Kidney tubule cell (primary cell): ENCODE measurements at regions not wholly inside any gene's neighbourhood (a gene's known extent, or its start where the extent isn't known, plus 50 kb on each side); places are given as distances from the start of the nearest gene placed in this dataset.

ENCODE experiments used
- DNase-seq: peaks from one replicate; pipeline ENCODE4 v3.0.0-alpha.2; 2018; ENCODE audit warnings: low spot score

DNA sequence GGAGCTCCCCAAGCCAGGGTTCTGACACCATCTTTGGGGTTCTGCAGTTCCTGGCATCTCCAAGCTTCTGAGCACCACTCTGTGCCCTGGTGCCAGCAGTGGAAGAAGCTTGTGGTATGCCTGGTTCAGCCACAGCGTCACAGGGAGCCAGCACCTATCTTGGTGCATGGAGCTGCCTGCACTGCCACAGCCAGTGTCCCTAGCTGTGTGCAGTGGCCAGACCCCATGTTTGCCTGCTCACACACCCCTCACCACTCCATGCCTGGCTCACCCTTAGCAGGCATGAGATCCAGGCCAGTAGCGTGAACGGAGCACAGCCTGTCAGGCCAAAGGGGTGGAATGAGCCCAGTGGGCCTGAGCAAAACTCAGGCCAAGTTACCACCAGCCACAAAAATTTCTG lies 290.2 kb upstream of the LRATD1 start:
- DNase-seq: no peak

DNA sequence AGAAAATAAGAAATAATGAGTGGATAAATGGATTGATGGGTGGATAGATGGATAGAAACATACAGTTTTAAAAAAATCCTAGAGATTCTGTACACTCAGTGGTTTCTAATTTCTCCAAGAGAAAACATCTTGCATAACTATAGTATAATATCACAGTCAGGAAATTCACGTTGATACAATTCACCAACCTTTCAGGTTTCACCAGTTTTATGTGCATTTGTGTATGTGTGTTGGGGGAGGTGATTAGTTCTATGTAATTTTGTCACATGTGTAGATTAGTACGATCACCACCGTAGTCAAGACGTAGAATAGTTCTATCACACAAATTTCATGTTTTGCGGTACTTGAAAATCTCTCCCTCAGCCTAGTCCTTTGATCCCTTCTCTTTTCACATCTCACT lies 288.2 kb upstream of the LRATD1 start:
- no peak for DNase-seq

DNA sequence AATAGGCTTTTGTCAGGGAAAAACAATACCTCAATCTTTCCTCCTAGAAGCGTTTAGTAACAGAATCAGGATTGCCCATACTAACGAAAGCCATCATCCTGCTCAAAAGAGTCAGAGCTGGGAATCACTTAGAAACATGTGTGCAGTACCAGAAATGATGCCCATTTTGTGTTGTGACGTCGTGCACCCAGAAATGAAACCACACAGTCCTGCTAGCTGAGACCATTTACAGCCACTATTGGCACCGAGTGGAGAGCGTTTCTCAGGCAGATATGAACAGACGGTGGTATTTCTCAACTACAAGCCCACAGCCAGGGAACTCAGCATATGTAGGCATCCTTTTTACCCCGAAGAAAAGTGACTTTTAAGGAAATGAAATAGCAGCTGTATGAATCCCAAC lies 284.3 kb upstream of the LRATD1 start:
- DNase-seq: no peak

DNA sequence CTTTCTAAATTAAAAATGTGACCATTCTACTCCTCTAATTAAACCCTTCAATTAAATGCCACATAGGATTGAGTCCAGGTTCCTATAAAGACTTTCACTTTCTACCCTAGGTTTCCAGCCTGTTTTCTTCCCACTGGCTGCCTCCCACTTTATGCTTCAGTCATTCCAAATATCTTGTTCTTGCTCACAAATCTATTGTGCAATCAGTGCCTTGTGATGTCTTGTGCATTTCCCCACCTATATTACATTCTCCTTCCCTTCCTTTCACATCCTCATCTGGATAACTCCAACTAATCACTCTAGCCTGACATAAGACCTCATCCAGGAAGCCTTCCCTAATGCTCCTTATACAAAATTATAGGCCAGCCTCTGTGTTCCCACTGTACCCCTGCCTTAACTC lies 281.7 kb upstream of the LRATD1 start:
- DNase-seq: peak; percentile 1

DNA sequence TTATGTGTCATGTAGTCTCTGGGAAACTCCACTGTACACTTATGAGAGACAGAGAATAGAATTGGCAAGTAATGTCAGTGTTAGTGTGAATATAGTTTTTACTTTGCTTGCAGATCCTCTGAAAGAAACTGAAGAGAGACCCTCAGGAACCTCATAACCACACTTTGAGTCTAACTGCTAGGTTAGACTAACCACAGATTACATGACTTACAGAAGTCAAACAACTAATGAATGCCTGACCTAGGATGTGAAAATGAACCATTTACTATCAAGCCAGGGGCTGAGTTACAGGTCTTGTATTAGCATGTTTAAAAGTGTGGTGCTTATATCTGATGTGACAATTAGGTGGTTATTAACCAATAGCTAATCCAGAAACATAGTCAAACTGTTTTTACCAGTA lies 280.4 kb upstream of the LRATD1 start:
- no peak for DNase-seq

DNA sequence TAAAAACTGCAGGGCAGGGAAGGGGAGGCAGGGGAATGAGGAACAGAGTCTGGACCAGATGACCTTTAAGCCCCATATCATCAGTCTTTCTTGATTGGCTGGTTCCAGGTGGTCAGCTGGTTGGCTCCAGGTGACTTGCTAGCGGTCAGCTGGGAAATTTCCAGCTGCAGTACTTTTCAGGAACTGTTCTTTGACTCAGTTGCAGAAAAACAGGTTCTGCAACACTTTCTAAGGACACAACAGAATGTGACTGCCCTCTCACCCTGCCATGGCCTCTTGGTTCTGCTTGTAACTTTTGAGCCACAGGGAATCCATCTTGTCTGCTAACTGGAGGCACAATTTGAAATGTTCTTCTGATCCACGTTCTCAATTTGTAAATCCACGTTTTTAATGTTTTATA lies 278.3 kb upstream of the LRATD1 start:
- no peak for DNase-seq

DNA sequence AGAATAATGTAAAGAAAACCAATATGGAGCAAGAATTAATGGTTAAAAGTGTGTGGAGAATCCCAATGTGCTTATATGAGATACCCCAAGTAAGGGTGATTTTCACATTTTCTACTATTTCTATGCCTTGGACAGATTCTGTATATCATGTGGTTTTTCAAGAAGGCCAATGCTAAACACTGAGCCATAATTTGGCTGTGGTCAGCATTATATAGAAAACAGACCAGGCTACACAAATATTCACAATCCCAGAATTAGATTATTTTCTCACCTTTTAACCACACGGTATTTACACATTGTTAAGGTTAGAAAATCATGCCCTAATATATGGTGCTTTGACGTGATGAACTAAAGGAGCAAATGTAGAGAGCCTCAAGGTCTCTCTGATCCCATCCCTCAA lies 277.4 kb upstream of the LRATD1 start:
- no peak for DNase-seq

DNA sequence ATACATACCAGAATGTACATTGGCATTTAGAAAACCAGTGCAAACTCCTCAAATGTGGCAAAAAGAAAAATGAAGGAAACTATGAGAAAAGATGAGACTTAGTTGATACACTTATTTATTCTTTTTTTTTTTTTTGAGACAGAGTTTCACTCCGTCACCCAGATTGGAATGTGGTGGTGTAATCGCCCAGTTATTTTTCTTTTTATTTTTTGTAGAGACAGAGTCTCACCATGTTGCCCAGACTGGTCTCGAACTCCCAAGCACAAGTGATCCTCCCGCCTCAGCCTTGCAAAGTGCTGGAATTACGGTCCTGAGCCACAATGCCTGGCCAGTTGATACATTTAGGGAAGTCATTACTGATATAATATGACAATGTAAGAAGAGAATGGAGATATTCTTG lies 274.2 kb upstream of the LRATD1 start:
- no peak for DNase-seq

DNA sequence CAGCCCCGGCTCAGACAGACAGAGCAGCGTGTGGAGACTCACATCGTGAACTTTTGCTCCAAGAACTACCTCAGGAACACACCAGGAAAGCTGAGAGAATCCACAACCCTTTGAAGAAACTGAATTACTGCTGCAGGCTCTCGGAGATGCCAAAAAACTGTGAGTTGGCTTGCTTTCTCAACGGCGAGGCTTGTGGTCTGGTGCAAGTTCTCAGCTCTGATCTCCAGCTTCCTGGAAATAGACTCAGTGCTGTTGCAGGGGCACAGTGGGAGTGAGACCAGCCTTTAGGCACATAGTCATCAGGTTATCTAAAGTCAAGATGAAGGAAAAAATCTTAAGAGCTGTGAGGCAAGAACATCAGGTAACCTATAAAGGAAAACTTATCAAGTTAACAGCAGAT lies 273.7 kb upstream of the LRATD1 start:
- DNase-seq: no peak

DNA sequence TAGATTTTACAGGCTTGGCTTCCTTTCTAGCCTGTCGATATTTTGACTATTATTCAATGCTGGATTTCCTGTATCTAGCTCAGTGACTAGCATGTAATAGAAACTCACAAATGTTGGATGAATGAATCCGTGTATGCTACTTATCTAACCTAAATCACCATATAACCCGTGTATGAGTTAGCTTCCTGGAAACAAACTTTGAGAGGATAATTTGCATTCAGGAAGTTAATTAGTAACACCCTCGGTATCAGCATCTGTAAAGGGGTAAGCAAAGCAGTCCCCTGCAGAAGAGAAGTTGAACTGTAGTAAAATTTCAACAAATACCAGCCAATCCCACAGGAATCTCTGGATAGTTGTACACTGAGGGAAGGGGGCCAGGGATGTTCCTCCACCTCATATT lies 269.4 kb upstream of the LRATD1 start:
- DNase-seq: peak; percentile 2

DNA sequence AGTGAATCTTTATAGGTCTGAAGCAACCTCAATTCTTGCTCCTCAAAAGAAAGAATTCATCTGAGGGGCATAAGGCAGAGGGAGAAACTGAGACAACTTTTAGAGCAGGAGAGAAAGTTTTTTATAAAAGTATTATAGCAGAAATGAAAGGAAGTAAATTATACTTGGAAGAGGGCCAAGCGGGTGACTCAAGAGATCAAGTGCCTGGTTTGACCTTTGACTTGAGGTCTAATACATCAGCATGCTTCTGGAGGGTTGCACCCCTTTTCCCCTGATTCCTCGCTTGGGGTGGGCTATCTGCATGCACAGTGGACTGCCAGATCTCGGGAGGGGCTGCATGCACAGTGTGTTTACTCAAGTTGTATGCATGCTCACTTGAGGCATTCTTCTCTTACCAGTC lies 268.5 kb upstream of the LRATD1 start:
- no peak for DNase-seq

DNA sequence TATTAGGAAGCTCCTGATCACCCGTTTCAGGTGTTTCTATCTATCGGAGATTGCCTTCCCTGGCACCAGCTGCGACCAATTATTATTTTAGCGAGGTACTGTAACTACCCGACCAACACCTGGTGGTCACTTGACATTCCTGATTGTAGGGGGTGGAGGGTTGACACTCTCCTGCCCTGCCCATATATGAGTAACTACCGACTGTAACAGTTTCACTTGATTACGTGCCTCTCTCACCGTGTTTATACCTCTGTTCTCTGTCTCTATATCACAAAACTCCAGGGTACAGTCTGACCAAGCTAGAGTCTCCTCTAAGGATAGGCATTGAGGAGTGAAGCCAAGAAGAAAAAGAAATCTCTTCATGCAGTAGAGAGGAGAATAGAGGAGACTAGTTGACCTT lies 268.0 kb upstream of the LRATD1 start:
- no peak for DNase-seq

DNA sequence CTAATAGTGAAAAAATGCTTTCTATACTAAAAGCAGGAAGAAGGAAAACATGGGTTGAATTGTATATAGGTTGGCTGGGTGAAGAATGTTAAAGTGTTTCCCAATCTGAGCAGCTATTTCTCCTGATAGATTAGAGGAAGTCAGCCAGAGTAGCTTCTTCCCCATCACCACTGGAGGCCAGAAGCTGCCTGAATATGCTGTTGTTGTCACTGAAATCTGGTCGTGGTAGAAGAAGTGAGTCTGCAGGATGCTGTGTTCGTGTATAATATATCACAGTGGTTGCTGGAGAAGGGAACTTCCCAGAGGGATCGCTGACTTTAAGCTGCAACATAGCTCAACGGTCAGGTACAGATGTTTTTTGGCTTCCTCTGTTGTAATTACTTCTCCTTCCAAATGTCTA lies 247.5 kb upstream of the LRATD1 start:
- DNase-seq: peak; percentile 17

DNA sequence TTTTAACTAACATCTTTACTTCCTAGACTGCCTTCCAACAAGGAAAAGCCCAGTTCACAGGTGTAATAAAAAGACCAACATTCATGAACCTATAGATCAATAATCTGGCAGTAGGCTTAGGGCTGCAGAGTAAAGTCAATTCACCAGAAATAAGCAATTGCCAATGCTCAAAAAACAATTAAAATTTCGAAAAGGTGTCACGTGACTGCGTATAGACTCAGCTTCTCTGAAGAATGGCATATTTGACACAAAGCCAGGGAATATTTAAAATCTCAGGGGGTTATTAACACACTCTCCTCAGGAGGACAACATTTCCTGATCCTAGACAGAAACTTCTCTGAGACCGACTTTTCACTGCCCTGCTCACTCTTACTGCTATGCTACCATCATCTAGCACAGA lies 245.2 kb upstream of the LRATD1 start:
- DNase-seq: no peak

DNA sequence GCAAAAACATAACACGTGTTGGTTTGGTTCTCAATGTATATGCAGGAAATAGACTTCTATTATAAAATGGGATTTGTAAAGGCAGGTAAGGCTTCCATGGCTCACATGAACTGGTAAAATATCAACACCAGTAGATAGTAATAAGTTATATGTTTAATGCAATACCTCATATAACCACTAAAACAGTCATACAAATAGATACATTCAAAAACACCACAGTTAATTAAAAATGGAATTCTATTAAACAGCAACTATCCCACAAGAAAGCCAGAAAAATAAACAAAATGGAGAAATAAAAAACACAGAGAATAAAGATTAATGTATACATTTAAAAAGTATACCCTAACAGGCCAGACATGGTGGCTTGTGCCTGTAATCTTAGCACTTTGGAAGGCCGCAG lies 243.8 kb upstream of the LRATD1 start:
- DNase-seq: no peak

DNA sequence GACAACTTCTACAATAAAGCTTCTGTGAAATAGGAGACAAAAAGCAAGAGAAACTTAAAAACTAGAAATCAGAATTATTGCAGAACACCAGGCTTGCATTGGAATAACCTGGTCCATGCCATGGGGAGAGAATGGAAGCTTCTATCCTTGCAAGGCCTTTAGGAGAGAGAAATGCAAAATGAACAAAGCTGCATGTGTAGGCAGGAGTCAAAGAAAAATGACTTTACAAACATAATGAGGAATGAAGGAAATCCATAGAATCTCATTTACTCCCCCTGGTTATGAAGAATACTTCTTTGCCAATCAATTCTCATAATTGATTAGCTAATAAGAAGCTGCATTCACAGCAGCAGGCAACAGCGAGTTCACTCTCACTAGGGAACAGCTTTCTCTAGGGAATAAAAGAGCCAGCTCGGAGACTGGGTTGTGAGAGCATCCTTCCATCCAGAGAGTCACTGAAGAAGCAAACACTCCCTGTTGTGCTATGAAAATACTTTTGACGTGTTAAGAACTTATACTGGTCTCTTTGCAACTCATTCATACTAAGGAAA lies 235.9 kb upstream of the LRATD1 start:
- DNase-seq: no peak

DNA sequence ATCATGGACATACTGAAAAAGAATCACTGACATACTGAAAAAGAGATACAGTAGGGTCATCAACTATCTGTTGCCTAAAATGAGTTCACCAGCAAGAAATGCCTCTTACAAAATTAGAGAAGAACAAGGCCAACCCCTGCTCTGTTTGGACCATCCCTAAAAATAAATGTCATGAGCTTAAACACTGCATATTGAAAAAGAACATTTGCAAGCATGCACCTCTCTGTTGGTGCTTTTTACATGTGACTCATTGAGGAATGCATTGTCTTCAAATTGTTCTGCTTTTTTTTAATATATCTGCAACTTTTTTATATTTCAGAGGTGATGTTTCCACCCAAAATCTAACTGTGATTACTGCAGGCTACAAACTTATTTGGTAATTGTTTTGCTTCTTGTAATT lies 233.9 kb upstream of the LRATD1 start:
- no peak for DNase-seq

DNA sequence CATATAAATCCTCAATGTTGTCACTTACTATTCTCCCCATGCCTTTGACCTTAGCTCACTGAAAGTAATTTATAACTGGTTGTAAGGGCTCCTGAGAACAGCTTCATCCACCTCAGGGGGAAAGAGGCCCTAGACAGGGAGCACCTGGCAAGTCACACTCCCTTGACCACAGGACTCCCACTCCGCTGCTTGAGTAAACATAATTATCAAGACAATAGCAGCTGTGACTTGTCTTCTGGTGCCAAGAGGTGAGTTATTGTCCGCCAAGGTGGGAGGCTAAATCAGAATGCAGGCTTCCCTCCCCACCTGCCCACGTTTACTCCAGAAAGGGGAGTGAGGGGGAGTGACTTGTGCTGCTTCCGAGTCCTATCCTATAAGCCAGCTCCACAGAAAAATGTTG lies 230.6 kb upstream of the LRATD1 start:
- DNase-seq: peak; percentile 73

DNA sequence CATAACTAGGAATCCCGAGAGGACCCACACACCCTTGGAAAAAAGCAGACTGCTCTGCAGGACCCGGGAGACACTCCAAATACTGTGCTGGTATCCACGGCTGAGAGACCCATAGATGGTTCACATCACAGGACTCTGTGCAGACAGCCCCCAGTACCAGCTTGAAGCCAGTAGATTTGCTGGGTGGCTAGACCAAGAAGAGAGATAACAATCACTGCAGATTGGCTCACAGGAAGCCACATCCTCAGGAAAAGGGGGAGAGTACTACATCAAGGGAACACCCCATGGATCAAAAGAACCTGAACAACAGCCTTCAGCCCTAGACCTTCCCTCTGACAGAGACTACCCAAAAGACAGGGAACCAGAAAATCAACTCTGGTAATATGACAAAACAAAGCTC lies 223.8 kb upstream of the LRATD1 start:
- no peak for DNase-seq

DNA sequence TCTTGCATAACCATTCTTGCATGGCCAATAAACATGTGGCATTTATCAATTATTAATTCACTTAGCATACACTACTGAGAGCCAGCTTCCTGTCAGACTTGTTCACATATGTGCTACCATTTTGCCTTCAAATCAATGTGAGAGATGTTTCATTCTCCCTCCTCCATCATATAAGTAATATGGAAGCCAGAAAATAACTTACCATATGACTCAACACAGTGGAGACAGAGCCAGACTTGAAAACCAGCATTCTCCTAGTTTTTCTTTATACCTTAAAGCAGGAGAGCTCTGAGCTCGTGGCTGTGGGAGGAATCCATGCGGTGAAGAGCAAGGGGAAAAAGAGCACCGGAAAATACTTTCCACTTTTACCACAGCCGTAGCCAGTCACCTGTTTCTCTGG lies 215.0 kb upstream of the LRATD1 start:
- peak; percentile 47 for DNase-seq

DNA sequence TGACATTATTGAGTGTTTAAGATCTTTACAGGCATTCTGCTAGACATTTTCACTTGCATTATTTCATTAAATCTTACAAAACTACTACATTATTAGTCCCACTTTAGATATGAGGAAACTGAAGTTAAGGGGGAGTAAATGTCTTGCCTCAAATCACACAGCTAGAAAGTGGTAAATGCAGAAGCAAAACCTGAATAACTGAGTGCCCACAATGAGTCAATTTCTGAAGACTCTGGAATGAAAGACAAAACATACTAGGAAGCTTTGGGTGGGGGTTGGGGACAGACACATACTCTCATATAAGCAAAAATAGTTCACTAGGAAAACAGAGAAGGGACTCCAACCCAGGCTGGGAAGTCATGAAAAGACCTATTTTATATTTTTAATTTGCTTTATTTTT lies 214.4 kb upstream of the LRATD1 start:
- peak; percentile 51 for DNase-seq

DNA sequence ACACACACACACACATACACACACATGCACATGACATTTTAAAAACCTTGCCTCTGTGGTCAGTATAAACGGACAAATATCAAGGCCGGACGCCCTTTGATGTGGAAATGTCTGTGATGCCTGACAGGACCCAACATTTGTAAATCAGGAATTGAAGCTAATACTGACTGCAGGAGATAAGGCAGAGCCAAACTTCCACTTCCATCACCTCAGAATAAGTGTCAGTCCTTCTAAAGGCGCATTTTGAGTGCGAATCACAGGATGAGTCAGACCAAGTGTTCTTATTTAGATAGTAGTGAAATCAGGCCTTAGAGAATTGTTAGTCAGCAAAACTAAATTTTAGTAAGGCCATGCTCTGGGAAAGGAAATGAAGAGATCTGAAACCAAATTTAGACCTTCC lies 211.7 kb upstream of the LRATD1 start:
- DNase-seq: peak; percentile 61

DNA sequence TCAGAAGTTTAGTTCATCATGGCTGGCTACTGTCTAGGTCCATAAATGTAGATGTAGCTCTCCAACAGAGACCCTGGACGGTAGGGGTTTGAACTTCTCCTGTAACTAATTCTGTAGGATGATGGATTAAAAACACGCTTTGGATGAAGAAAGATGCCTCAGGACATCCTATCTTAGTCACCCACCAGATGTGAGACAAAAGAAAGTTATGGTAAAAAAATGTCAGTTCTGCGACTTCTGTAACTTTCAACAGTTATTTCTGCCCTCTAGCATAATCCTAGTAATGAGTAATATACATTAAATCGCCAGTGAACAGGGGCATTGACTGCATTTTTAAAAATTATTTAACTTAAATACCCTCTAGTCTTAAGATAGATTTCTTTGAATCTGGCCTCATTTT lies 210.1 kb upstream of the LRATD1 start:
- DNase-seq: no peak

DNA sequence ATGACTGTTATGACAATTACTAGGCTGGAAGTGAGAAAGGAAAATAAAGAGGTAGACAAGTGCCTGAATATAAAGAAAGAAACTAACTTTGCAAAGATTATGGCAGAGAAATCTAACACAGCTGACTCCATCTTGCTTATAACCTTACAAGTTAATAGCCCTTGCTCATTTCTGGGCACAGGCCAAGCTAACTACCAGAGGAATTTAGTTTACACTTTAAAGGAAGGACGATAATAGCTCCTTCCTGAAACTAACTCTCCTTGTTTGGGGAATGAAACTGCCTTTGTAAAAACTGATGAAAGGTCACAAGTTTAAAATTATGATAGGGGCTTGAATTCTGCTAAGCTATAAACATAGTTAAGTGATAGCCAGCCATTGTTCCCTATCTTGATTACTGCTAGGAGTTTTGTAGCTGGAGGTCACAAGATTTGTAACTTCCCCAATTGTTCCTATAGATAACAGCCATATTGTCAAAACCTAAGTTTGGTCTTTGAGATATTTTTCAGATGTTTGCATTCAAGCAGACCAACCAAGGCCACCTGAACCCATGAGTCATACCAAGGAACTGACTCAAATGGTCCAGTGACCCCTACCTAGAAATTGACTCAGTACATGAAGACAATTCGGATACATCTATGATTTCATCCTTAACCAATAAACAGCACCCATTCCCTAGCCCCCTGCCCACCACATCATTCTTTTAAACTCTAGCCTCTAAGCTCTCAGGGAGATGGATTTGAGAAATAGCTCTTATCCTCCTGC lies 209.2 kb upstream of the LRATD1 start:
- peak; percentile 7 for DNase-seq
